ENCODE measurements at regions not wholly inside any gene's neighbourhood (a gene's known extent, or its start where the extent isn't known, plus 50 kb on each side); places are given as distances from the start of the nearest gene placed in this dataset.
"Not testable (repeated sequence)": the region's sequence is repeated elsewhere in the genome, so short reads cannot be mapped to it uniquely, and the experiment has no call there.

DNA sequence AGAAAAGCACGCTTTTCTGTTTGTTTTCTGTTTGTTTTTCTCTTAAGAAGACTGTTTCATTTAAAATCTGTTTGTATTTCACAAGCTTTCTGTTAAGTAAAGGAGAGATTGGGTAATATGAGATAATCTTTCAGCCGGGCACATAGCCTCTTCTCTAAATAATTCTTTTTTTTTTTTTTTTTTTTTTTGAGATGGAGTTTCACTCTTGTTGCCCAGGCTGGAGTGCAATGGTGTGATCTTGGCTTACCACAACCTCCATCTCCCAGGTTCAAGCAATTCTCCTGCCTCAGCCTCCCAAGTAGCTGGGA, 499.5 kb upstream of the SGCD start:
- TF ChIP-seq, protein P1, sequence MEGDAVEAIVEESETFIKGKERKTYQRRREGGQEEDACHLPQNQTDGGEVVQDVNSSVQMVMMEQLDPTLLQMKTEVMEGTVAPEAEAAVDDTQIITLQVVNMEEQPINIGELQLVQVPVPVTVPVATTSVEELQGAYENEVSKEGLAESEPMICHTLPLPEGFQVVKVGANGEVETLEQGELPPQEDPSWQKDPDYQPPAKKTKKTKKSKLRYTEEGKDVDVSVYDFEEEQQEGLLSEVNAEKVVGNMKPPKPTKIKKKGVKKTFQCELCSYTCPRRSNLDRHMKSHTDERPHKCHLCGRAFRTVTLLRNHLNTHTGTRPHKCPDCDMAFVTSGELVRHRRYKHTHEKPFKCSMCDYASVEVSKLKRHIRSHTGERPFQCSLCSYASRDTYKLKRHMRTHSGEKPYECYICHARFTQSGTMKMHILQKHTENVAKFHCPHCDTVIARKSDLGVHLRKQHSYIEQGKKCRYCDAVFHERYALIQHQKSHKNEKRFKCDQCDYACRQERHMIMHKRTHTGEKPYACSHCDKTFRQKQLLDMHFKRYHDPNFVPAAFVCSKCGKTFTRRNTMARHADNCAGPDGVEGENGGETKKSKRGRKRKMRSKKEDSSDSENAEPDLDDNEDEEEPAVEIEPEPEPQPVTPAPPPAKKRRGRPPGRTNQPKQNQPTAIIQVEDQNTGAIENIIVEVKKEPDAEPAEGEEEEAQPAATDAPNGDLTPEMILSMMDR (IDR thresholded peaks at IDR 0.05), result not testable (repeated sequence)
- TF ChIP-seq REST, EP300 (IDR thresholded peaks at IDR 0.05): not testable (repeated sequence)

Measured in A549 (cell line).